HepG2 (cell line): ENCODE measurements at regions not wholly inside any gene's neighbourhood (a gene's known extent, or its start where the extent isn't known, plus 50 kb on each side); places are given as distances from the start of the nearest gene placed in this dataset.
A peak's percentile ranks its signal among the peaks of the same experiment; 100 is the strongest.

Source experiments
- ATAC-seq: fragments of 200-7000 bp; cut with Tn5 transposase; 3 replicates; pipeline ENCODE4 v1.9.1; 2020; ENCODE audit warnings: mild to moderate bottlenecking, moderate library complexity
- BruUV-seq: library from RNA; stranded (reverse); fragments of 400-500 nt; replicated peaks from 2 replicates; lab custom pipeline; 2021; lab: Mats Ljungman, UMichigan
- CTCF ChIA-PET: fragments of 300-600 bp; formaldehyde crosslinking; extraction: SDS; loops from one replicate; lab custom pipeline; 2021; ENCODE audit warnings: low total read pairs, inconsistent platforms, low intra/inter-chr PET ratio; lab: Yijun Ruan, JAX
- POLR2A ChIA-PET: fragments of 350-600 bp; sonication (Branson Sonifier 250); formaldehyde crosslinking; loops from one replicate; lab custom pipeline; 2020; ENCODE audit warnings: antibody characterized with exemption, inconsistent platforms; lab: Yijun Ruan, JAX
- DNase-seq: peaks from one replicate; pipeline ENCODE4 v3.0.0-alpha.2; 2015; ENCODE audit warnings: low spot score
- FAIRE-seq: peaks from 3 replicates; lab custom pipeline; 2011; peaks lifted over from hg19 to GRCh38; lab: Jason Lieb, UNC
- H2AFZ ChIP-seq: one replicate; pipeline ENCODE4 v1.6.1; 2011; ENCODE audit warnings: low read length, inconsistent platforms
- H3K27ac ChIP-seq: fragments of 300-600 bp; 3 replicates; pipeline ENCODE4 v1.8.0; 2011; ENCODE audit warnings: mixed run types, mild to moderate bottlenecking, mixed read lengths, low read length, inconsistent platforms; ENCODE audit not compliant: insufficient read depth; ENCODE audit errors: extremely low read length
- H3K27me3 ChIP-seq, 2 experiments: fragments of 200-600 bp in 1 of 2; 2 replicates in 1 of 2; 3 replicates in 1 of 2; pipeline versions ENCODE4 v1.6.0 to v1.8.0; 2011; ENCODE audit warnings: low read length in 2 of 2, mild to moderate bottlenecking in 2 of 2, moderate library complexity in 2 of 2, inconsistent platforms in 1 of 2; ENCODE audit not compliant: insufficient read depth in 2 of 2, control insufficient read depth in 1 of 2
- H3K36me3 ChIP-seq, 2 experiments: fragments of 200-600 bp in 1 of 2; replicated peaks in 1 of 2; 2 replicates in 1 of 2; 3 replicates in 1 of 2; pipeline versions ENCODE4 v1.5.1 to v1.8.0; 2011; ENCODE audit warnings: low read length in 2 of 2, inconsistent platforms in 1 of 2; ENCODE audit not compliant: insufficient read depth in 2 of 2, control insufficient read depth in 1 of 2
- H3K4me1 ChIP-seq: 2 replicates; pipeline ENCODE4 v1.5.1; 2012; ENCODE audit warnings: low read length, inconsistent platforms; ENCODE audit not compliant: insufficient read depth
- H3K4me2 ChIP-seq: 2 replicates; pipeline ENCODE4 v1.6.0; 2011; ENCODE audit warnings: low read depth, low read length, inconsistent platforms
- H3K4me3 ChIP-seq, 3 experiments: fragments of 200-600 bp in 1 of 3; sonication (generic), shearing (Covaris generic) in 1 of 3; replicated peaks in 1 of 3; 2 replicates each; pipeline ENCODE4 v1.5.1; 2011 to 2016; ENCODE audit warnings: low read length in 3 of 3, inconsistent platforms in 2 of 3, low read depth in 2 of 3, mild to moderate bottlenecking in 2 of 3, control low read depth in 1 of 3, mixed read lengths in 1 of 3; ENCODE audit not compliant: insufficient read depth in 1 of 3
- H3K79me2 ChIP-seq: one replicate; pipeline ENCODE4 v1.6.1; 2011; ENCODE audit warnings: low read length, inconsistent platforms; ENCODE audit not compliant: insufficient read depth
- H3K9ac ChIP-seq: 2 replicates; pipeline ENCODE4 v1.6.0; 2011; ENCODE audit warnings: mild to moderate bottlenecking, low read depth, low read length, inconsistent platforms; ENCODE audit not compliant: insufficient read depth
- H3K9me3 ChIP-seq: 2 replicates; pipeline ENCODE4 v1.5.1; 2012; ENCODE audit warnings: mild to moderate bottlenecking, low read length
- H4K20me1 ChIP-seq: 2 replicates; pipeline ENCODE4 v1.6.0; 2011; ENCODE audit warnings: inconsistent platforms, mild to moderate bottlenecking, low read length, moderate library complexity; ENCODE audit not compliant: insufficient read depth
- CREB1 ChIP-seq, 2 experiments: fragments of 450-650 bp in 1 of 2; IDR thresholded peaks; 2 replicates each; pipeline ENCODE4 v1.6.1; 2016 to 2017; ENCODE audit warnings: control low read depth in 1 of 2, mild to moderate bottlenecking in 1 of 2, missing compliant biosample characterization in 1 of 2, missing genetic modification characterization in 1 of 2
- FIP1L1 ChIP-seq: fragments of 200-400 bp; formaldehyde crosslinking; IDR thresholded peaks from 2 replicates; pipeline ENCODE4 v1.6.1; 2018; ENCODE audit warnings: low read depth, mild to moderate bottlenecking, low read length, moderate library complexity, borderline replicate concordance; ENCODE audit not compliant: insufficient read depth
- FOXO1 ChIP-seq: sonication (generic); formaldehyde crosslinking; IDR thresholded peaks from 2 replicates; pipeline ENCODE4 v1.4.0; 2020; ENCODE audit warnings: missing genetic modification reagents
- GPN1 ChIP-seq: sonication (generic); formaldehyde crosslinking; IDR thresholded peaks from 2 replicates; pipeline ENCODE4 v1.5.1; 2020; ENCODE audit warnings: missing genetic modification reagents, borderline replicate concordance
- NFKB2 ChIP-seq: sonication (generic); formaldehyde crosslinking; IDR thresholded peaks from 2 replicates; pipeline ENCODE4 v1.4.0; 2020; ENCODE audit warnings: missing genetic modification reagents, borderline replicate concordance
- SKI ChIP-seq: fragments of 450-650 bp; IDR thresholded peaks from one replicate; pipeline ENCODE4 v1.6.1; 2018; ENCODE audit warnings: mild to moderate bottlenecking; ENCODE audit not compliant: partially characterized antibody
- SP1 ChIP-seq, 2 experiments: fragments of 450-650 bp in 1 of 2; sonication (generic) in 1 of 2; formaldehyde crosslinking in 1 of 2; IDR thresholded peaks; 2 replicates each; pipeline versions ENCODE4 v1.4.0 to v1.6.1; 2016 to 2020; ENCODE audit warnings: missing genetic modification reagents in 1 of 2
- SRSF4 ChIP-seq: fragments of 200-400 bp; formaldehyde crosslinking; IDR thresholded peaks from one replicate; pipeline ENCODE4 v1.6.1; 2018; ENCODE audit warnings: mild to moderate bottlenecking, low read depth, low read length, moderate library complexity; ENCODE audit not compliant: poor library complexity, severe bottlenecking
- TCF12 ChIP-seq, 2 experiments: fragments of 450-650 bp in 1 of 2; sonication (generic) in 1 of 2; formaldehyde crosslinking in 1 of 2; IDR thresholded peaks; 2 replicates each; pipeline versions ENCODE4 v1.6.1 to v1.8.0; 2017 to 2022; ENCODE audit warnings: antibody characterized with exemption in 1 of 2, mild to moderate bottlenecking in 1 of 2, missing genetic modification reagents in 1 of 2, moderate library complexity in 1 of 2
- TOE1 ChIP-seq: sonication (generic); formaldehyde crosslinking; IDR thresholded peaks from 2 replicates; pipeline ENCODE4 v1.4.0; 2020; ENCODE audit warnings: mild to moderate bottlenecking, missing genetic modification reagents
- ZGPAT ChIP-seq: IDR thresholded peaks from 2 replicates; pipeline ENCODE4 v1.6.1; 2016; ENCODE audit warnings: mild to moderate bottlenecking
- ZNF460 ChIP-seq: sonication (generic); formaldehyde crosslinking; IDR thresholded peaks from 2 replicates; pipeline ENCODE4 v1.5.1; 2020; ENCODE audit warnings: missing genetic modification reagents, mild to moderate bottlenecking, borderline replicate concordance
- WGBS: methylation state at CpG from one replicate; pipeline ENCODE4 v1.1.6; 2017; ENCODE audit warnings: low lambda C conversion rate; 5-methylcytosine and 5-hydroxymethylcytosine counted together
- in situ Hi-C: cut with HindIII; loops from 2 replicates; pipeline ENCODE4 v1.10.0; 2017; ENCODE audit warnings: low pct_unique_long_range_greater_than_20kb; ENCODE audit not compliant: extremely low pct_ligation_motif_present
- intact Hi-C: fragments of 100-400 bp; cut with micrococcal nuclease; formaldehyde crosslinking; loops from one replicate; pipeline ENCODE4 v1.10.0; 2022; ENCODE audit not compliant: unreplicated experiment

- TF ChIP-seq TOE1 (CRISPR knock-in tag) (no peak), SRSF4 (no peak), TCF12 (IDR thresholded peaks at IDR 0.05) (no peak), TCF12 (CRISPR knock-in tag; IDR thresholded peaks at IDR 0.05) (no peak), FIP1L1 (no peak), SKI (no peak), FOXO1 (CRISPR knock-in tag) (no peak), GPN1 (CRISPR knock-in tag) (no peak), SP1 (IDR thresholded peaks at IDR 0.05) (no peak), SP1 (CRISPR knock-in tag; IDR thresholded peaks at IDR 0.05) (no peak), ZGPAT (CRISPR knock-in tag) (0 out of 2 replicates have a peak, but pooled peaks have one; percentile 21), CREB1 (IDR thresholded peaks at IDR 0.05) (no peak), CREB1 (CRISPR knock-in tag; IDR thresholded peaks at IDR 0.05) (0 out of 2 replicates have a peak, but pooled peaks have one; percentile 13)
Observed at GRCh38 chr1:59183749-59184317, 113.1 kb upstream of the FGGY start (continued).

DNA sequence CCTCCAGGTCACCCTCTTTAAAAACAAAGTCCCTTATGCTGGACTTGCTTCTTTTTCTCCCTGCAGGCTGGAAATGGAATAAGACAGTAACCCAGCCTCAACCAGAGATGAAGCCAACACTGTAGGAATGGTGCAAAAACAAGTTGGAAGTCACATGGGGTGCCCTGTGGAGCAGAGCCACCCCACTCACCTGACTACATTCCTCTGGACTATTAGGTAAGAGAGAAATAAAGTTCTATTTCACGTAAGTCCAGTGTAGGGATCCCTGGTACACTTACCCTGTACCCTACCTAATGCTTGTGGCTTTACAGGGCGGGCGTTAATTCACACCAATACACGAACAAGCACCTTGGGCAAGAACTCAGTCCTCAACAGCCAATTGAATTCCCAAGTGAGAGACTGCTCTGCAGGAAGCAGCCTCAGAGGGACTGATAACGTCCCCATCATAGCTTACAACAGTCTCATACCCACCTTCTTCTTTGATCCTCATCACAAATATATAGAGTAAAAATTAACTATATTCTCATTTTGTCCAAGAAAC, 112.5 kb upstream of the FGGY start:
- no peak for TF ChIP-seq ZNF460 (CRISPR knock-in tag)
- TF ChIP-seq NFKB2 (CRISPR knock-in tag): no peak
- no peak for TF ChIP-seq CREB1 (IDR thresholded peaks at IDR 0.05)
- TF ChIP-seq CREB1 (CRISPR knock-in tag; IDR thresholded peaks at IDR 0.05): peak; percentile 7; the same call in 1 of the 2 replicates
- DNase-seq (no peak), ATAC-seq (no peak), FAIRE-seq (no peak)
- BruUV-seq: no TSS peak
- 47% methylated on average over 5 of the region's 5 CpGs for WGBS
- in situ Hi-C loops (no loop called here), intact Hi-C loops (no loop called here)
- no peaks in the 10 kb centered on the region for H3K36me3 ChIP-seq
- no peak overlapping the region for H3K27ac ChIP-seq
- H3K4me3 ChIP-seq: no peak overlapping the region
- no peaks in the 10 kb centered on the region; a peak in 1 of 5 replicates for H3K27me3 ChIP-seq
- POLR2A ChIA-PET: interaction anchor here (1.0 kb wide), 1 partner anchor 400 kb away, joined by 4 read pairs; the partner anchor contains the start of gene JUN
- H3K9me3 ChIP-seq: no peaks in the 10 kb centered on the region
- no peaks in the 10 kb centered on the region for H4K20me1 ChIP-seq
- H2AFZ ChIP-seq: no peak overlapping the region
- peak overlapping the region; percentile 21; the same call in 1 of the 2 replicates for H3K4me2 ChIP-seq
- peaks cover 33% of the 10 kb centered on the region for H3K4me1 ChIP-seq
- no peaks in the 10 kb centered on the region for H3K79me2 ChIP-seq
- no peak overlapping the region for H3K9ac ChIP-seq
- CTCF ChIA-PET: no interaction called here
